ENCODE measurements at regions not wholly inside any gene's neighbourhood (a gene's known extent, or its start where the extent isn't known, plus 50 kb on each side); places are given as distances from the start of the nearest gene placed in this dataset.

- TF ChIP-seq SMC3 (conservative IDR thresholded peaks at IDR 0.05; ENCODE audit: poor library complexity) (no peak), CTCF (IDR thresholded peaks at IDR 0.05; ENCODE audit: poor library complexity, severe bottlenecking) (no peak), MXI1 (conservative IDR thresholded peaks at IDR 0.05; ENCODE audit: poor library complexity, severe bottlenecking) (no peak), TAF1 (IDR thresholded peaks at IDR 0.05; ENCODE audit: low read depth) (no peak), REST (IDR thresholded peaks at IDR 0.05; ENCODE audit: borderline replicate concordance) (peak; percentile 39), POLR2AphosphoS5 (IDR thresholded peaks at IDR 0.05) (peak; percentile 90), EZH2 (IDR thresholded peaks at IDR 0.05; ENCODE audit: borderline replicate concordance, insufficient read depth, low read length, poor library complexity, severe bottlenecking) (no peak), RAD21 (conservative IDR thresholded peaks at IDR 0.05) (no peak)
These were observed 87.4 kb upstream of the FZD10 start for GRCh38 chr12:130074661-130075406.

Measured in neural cell (in vitro differentiated cells).